Esophagus muscularis mucosa (tissue), 4 donors: ENCODE measurements at regions not wholly inside any gene's neighbourhood (a gene's known extent, or its start where the extent isn't known, plus 50 kb on each side); places are given as distances from the start of the nearest gene placed in this dataset.
A peak's percentile ranks its signal among the peaks of the same experiment; 100 is the strongest.

Experiments
- DNase-seq: peaks from one replicate; pipeline ENCODE4 v3.0.0-alpha.2; 2017; ENCODE audit errors: extremely low spot score
- H3K27ac ChIP-seq, 4 donors: fragments of 200-600 bp; sonication (generic); replicated peaks in 1 of 4; 1 replicate in 3 of 4; 2 replicates in 1 of 4; pipeline ENCODE4 v1.5.1; 2016 to 2019; ENCODE audit warnings: mild to moderate bottlenecking in 1 of 4
- H3K27me3 ChIP-seq, 4 donors: fragments of 200-600 bp; sonication (generic); one replicate each; pipeline versions ENCODE4 v1.5.1 to v1.6.0; 2016 to 2019
- H3K36me3 ChIP-seq, 4 donors: fragments of 200-600 bp; sonication (generic); one replicate each; pipeline ENCODE4 v1.5.1; 2016 to 2019
- H3K4me1 ChIP-seq, 4 donors: fragments of 200-600 bp; sonication (generic); one replicate each; pipeline ENCODE4 v1.5.1; 2016 to 2019
- H3K4me3 ChIP-seq, 4 donors: fragments of 200-600 bp; sonication (generic); 1 replicate in 2 of 4; 2 replicates in 2 of 4; pipeline ENCODE4 v1.5.1; 2016 to 2019; ENCODE audit warnings: mild to moderate bottlenecking in 4 of 4, moderate library complexity in 1 of 4
- H3K9me3 ChIP-seq, 4 donors: fragments of 200-600 bp; sonication (generic); 1 replicate in 3 of 4; 2 replicates in 1 of 4; pipeline ENCODE4 v1.5.1; 2016 to 2019
- EP300 ChIP-seq: sonication (generic); formaldehyde crosslinking; IDR thresholded peaks from one replicate; pipeline ENCODE4 v1.6.1; 2017; ENCODE audit warnings: antibody characterized with exemption
- POLR2A ChIP-seq: fragments of 450-650 bp; IDR thresholded peaks from one replicate; pipeline ENCODE4 v1.6.1; 2017; ENCODE audit warnings: antibody characterized with exemption, moderate library complexity, mild to moderate bottlenecking, low read depth
- POLR2AphosphoS5 ChIP-seq, 2 donors: sonication (generic); formaldehyde crosslinking; IDR thresholded peaks; one replicate each; pipeline ENCODE4 v1.6.1; 2017; ENCODE audit warnings: antibody characterized with exemption in 2 of 2
- WGBS: methylation state at CpG from one replicate; pipeline ENCODE4 v1.1.5; 2018; 5-methylcytosine and 5-hydroxymethylcytosine counted together
- intact Hi-C: fragments of 100-400 bp; cut with DNase I; formaldehyde crosslinking; loops from one replicate; pipeline ENCODE4 v1.15.1; 2023
- TF ChIP-seq, protein P1 (sequence below), 3 experiments: fragments of 200-600 bp in 2 of 3; fragments of 450-650 bp in 1 of 3; sonication (generic) in 2 of 3; IDR thresholded peaks; one replicate each; pipeline ENCODE4 v1.5.1; 2017 to 2019; ENCODE audit warnings: antibody characterized with exemption in 3 of 3, mild to moderate bottlenecking in 2 of 3, moderate library complexity in 1 of 3

DNA sequence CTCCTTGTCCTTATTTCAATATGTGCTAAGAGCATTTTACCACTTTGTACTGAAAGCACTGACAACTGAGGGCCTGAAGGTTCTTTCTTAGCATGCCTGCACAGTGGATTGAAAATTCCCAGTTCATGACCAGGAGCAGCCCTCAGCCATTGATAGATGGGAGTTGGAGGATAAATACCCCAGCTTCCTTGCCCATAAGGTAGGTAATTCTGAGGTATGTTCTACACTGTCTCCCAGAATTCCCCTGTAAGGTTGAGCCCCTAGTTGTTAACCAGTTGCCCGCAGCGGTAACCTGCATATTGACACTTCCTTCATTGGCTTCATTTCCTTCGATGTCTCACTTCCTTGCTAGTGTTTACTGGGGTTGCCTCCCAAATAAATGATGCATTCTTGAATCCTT, 162.0 kb downstream of the CDC5L start:
- Histone ChIP-seq H3K27me3 (no peaks in the 10 kb centered on the region), H3K36me3 (no peaks in the 10 kb centered on the region), H3K4me3 (no peak overlapping the region), H3K9me3 (no peaks in the 10 kb centered on the region), H3K4me1 (no peaks in the 10 kb centered on the region), H3K27ac (no peak overlapping the region)
- 97% methylated on average over 3 of the region's 3 CpGs for WGBS
- intact Hi-C loops: no loop called here
- TF ChIP-seq POLR2A: no peak
- TF ChIP-seq, protein P1, sequence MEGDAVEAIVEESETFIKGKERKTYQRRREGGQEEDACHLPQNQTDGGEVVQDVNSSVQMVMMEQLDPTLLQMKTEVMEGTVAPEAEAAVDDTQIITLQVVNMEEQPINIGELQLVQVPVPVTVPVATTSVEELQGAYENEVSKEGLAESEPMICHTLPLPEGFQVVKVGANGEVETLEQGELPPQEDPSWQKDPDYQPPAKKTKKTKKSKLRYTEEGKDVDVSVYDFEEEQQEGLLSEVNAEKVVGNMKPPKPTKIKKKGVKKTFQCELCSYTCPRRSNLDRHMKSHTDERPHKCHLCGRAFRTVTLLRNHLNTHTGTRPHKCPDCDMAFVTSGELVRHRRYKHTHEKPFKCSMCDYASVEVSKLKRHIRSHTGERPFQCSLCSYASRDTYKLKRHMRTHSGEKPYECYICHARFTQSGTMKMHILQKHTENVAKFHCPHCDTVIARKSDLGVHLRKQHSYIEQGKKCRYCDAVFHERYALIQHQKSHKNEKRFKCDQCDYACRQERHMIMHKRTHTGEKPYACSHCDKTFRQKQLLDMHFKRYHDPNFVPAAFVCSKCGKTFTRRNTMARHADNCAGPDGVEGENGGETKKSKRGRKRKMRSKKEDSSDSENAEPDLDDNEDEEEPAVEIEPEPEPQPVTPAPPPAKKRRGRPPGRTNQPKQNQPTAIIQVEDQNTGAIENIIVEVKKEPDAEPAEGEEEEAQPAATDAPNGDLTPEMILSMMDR (IDR thresholded peaks at IDR 0.05): no peak
- TF ChIP-seq EP300: no peak
- no peak for TF ChIP-seq POLR2AphosphoS5 (IDR thresholded peaks at IDR 0.05)
- no peak for DNase-seq

DNA sequence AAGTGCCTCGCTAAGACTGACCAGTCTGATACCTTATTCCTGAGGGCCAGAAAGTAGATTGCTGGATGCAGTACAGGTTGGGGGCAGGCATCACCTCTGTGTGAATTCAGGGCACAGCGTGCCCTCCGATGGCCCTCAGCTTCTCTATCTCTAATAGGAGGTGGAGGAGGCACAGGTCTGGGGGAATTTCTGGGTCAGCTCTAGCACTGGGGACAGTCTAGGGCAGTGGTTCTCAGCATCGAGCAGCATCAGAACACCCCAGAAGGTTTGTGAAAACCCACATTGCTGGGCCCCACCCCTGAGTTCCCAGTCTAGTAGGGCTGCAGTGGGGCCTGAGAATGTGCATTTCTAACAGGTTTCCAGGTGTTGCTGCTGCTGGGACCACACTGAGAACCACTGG, 166.7 kb downstream of the CDC5L start:
- no peak overlapping the region for H3K4me3 ChIP-seq
- WGBS: 84% methylated on average over 2 of the region's 4 CpGs
- H3K9me3 ChIP-seq: no peaks in the 10 kb centered on the region
- intact Hi-C loops: no loop called here
- no peak for TF ChIP-seq POLR2AphosphoS5 (IDR thresholded peaks at IDR 0.05)
- TF ChIP-seq POLR2A: no peak
- TF ChIP-seq, protein P1 (IDR thresholded peaks at IDR 0.05): no peak
- TF ChIP-seq EP300: no peak
- no peaks in the 10 kb centered on the region for H3K36me3 ChIP-seq
- peaks cover 16 to 19% (median 17%) of the 10 kb centered on the region in 4 donors for H3K4me1 ChIP-seq
- no peak overlapping the region for H3K27ac ChIP-seq
- no peak for DNase-seq
- H3K27me3 ChIP-seq: no peaks in the 10 kb centered on the region

DNA sequence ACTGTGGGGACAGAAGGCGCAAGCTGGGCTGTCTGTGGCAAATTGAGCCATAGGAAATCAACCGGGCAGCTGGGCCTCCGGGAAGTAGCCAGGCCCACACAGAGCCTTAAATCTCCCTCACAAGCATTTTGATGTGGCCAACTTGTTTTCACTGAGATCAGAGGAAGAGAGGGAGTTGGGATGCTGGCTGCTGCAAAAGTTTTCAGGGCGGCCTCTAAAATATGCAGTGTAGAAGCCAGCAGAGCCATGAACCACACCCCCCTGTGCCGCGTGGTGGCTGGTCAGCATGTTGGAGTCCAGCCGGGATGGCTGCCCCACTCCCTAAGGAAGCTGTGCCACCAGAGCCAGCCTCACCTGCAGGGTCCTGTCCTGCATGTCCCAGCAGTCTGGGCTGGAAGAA, 167.4 kb downstream of the CDC5L start:
- H3K4me1 ChIP-seq: peaks cover 23 to 26% (median 24%) of the 10 kb centered on the region in 4 donors
- no peaks in the 10 kb centered on the region for H3K27me3 ChIP-seq
- DNase-seq: no peak
- TF ChIP-seq POLR2A (no peak), POLR2AphosphoS5 (IDR thresholded peaks at IDR 0.05) (no peak), EP300 (no peak)
- TF ChIP-seq, protein P1 (IDR thresholded peaks at IDR 0.05): no peak
- no peak overlapping the region for H3K27ac ChIP-seq
- no peaks in the 10 kb centered on the region for H3K9me3 ChIP-seq
- intact Hi-C loops: no loop called here
- WGBS: 89% methylated on average over 4 of the region's 7 CpGs
- no peak overlapping the region for H3K4me3 ChIP-seq
- no peaks in the 10 kb centered on the region for H3K36me3 ChIP-seq

DNA sequence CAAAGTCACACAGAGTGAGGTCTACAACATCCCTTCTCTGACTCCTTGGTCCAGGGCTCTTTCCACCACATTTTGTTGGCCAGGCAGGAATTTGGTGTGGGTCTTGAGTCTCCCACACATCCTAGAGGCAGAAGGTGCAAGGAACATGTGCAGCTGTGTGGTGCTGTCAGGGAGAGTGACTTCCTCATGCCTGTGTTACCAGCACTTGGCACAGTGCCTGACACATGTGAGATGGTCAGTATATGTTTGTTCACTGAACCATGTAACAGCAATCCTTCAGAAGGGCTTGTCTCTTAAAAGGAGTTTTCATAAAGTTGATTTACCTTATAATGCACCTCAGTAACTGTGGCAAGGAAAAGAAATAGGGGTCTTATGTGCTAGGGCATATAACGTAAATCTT, 168.5 kb downstream of the CDC5L start:
- Histone ChIP-seq H3K9me3 (no peaks in the 10 kb centered on the region), H3K36me3 (no peaks in the 10 kb centered on the region), H3K4me3 (no peak overlapping the region), H3K27me3 (peaks cover 0 to 4% (median under 1%) of the 10 kb centered on the region in 4 donors), H3K4me1 (peaks cover 29 to 34% (median 30%) of the 10 kb centered on the region in 4 donors), H3K27ac (no peak overlapping the region)
- intact Hi-C loops: no loop called here
- DNase-seq: no peak
- 3% methylated on average over 1 of the region's 1 CpG for WGBS
- no peak for TF ChIP-seq POLR2A
- TF ChIP-seq, protein P1 (IDR thresholded peaks at IDR 0.05): no peak
- no peak for TF ChIP-seq EP300
- no peak for TF ChIP-seq POLR2AphosphoS5 (IDR thresholded peaks at IDR 0.05)

DNA sequence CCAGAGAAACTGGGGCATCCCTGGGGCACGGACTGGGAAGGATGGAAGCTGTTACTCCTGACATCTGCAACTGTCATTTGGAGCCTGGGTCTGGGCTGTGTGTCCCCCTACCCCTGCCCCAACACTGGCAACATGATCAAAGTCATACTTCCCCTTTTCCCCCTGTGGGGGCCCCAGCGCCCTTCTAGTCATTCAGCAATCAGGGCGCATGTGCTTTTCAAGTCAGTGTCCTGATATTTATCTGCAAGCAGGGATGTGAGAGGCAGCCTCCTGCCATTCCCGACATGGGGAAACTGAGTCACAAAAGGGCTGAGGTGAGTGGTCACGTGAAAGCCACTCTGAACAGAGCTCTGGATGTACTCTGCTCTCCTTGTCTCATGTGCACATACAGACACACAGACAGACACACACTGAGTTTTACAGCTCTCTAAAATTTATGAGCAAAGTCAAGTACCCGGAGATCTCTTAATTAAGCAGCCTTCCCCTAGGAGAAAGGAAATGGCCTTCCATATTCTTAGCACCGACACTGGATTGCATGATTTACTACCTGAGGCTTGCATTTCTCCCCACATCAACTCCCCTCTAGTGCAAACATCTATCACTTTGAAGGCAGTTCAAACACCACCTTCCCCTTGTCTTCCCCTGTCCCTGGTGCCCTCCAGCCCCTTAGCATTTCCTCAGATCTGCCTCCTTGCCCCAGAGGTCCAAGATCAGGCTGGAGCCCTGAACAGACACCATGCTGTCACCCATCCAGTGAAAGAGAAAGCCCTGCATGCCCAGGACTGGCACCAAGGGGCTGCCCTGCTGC, 170.7 kb downstream of the CDC5L start:
- whole genome bisulfite sequencing: 69% methylated on average over 5 of the region's 7 CpGs
- peak overlapping the region; percentile 18 to 56 (median 39) for H3K27ac ChIP-seq

More for the DNA sequence above, 170.7 kb downstream of the CDC5L start:
- H3K36me3 ChIP-seq: no peaks in the 10 kb centered on the region
- H3K4me1 ChIP-seq: peaks cover 33 to 46% (median 40%) of the 10 kb centered on the region in 4 donors
- H3K27me3 ChIP-seq: peaks cover 0 to 10% (median 3%) of the 10 kb centered on the region in 4 donors
- intact Hi-C loops: no loop called here
- TF ChIP-seq, protein P1 (IDR thresholded peaks at IDR 0.05): no peak
- no peak for TF ChIP-seq EP300
- TF ChIP-seq POLR2AphosphoS5 (IDR thresholded peaks at IDR 0.05): no peak
- TF ChIP-seq POLR2A: no peak
- H3K4me3 ChIP-seq: no peak overlapping the region
- DNase-seq: no peak
- H3K9me3 ChIP-seq: no peaks in the 10 kb centered on the region
